HepG2 (cell line): ENCODE measurements at regions not wholly inside any gene's neighbourhood (a gene's known extent, or its start where the extent isn't known, plus 50 kb on each side); places are given as distances from the start of the nearest gene placed in this dataset.

Experiments
- ATAC-seq: fragments of 200-7000 bp; cut with Tn5 transposase; 3 replicates; pipeline ENCODE4 v1.9.1; 2020; ENCODE audit warnings: mild to moderate bottlenecking, moderate library complexity
- BruUV-seq: library from RNA; stranded (reverse); fragments of 400-500 nt; replicated peaks from 2 replicates; lab custom pipeline; 2021; lab: Mats Ljungman, UMichigan
- CTCF ChIA-PET: fragments of 300-600 bp; formaldehyde crosslinking; extraction: SDS; loops from one replicate; lab custom pipeline; 2021; ENCODE audit warnings: low total read pairs, inconsistent platforms, low intra/inter-chr PET ratio; lab: Yijun Ruan, JAX
- POLR2A ChIA-PET: fragments of 350-600 bp; sonication (Branson Sonifier 250); formaldehyde crosslinking; loops from one replicate; lab custom pipeline; 2020; ENCODE audit warnings: antibody characterized with exemption, inconsistent platforms; lab: Yijun Ruan, JAX
- DNase-seq: peaks from one replicate; pipeline ENCODE4 v3.0.0-alpha.2; 2015; ENCODE audit warnings: low spot score
- FAIRE-seq: peaks from 3 replicates; lab custom pipeline; 2011; peaks lifted over from hg19 to GRCh38; lab: Jason Lieb, UNC
- H2AFZ ChIP-seq: one replicate; pipeline ENCODE4 v1.6.1; 2011; ENCODE audit warnings: low read length, inconsistent platforms
- H3K27ac ChIP-seq: fragments of 300-600 bp; 3 replicates; pipeline ENCODE4 v1.8.0; 2011; ENCODE audit warnings: mixed run types, mild to moderate bottlenecking, mixed read lengths, low read length, inconsistent platforms; ENCODE audit not compliant: insufficient read depth; ENCODE audit errors: extremely low read length
- H3K27me3 ChIP-seq, 2 experiments: fragments of 200-600 bp in 1 of 2; 2 replicates in 1 of 2; 3 replicates in 1 of 2; pipeline versions ENCODE4 v1.6.0 to v1.8.0; 2011; ENCODE audit warnings: low read length in 2 of 2, mild to moderate bottlenecking in 2 of 2, moderate library complexity in 2 of 2, inconsistent platforms in 1 of 2; ENCODE audit not compliant: insufficient read depth in 2 of 2, control insufficient read depth in 1 of 2
- H3K36me3 ChIP-seq, 2 experiments: fragments of 200-600 bp in 1 of 2; replicated peaks in 1 of 2; 2 replicates in 1 of 2; 3 replicates in 1 of 2; pipeline versions ENCODE4 v1.5.1 to v1.8.0; 2011; ENCODE audit warnings: low read length in 2 of 2, inconsistent platforms in 1 of 2; ENCODE audit not compliant: insufficient read depth in 2 of 2, control insufficient read depth in 1 of 2
- H3K4me1 ChIP-seq: 2 replicates; pipeline ENCODE4 v1.5.1; 2012; ENCODE audit warnings: low read length, inconsistent platforms; ENCODE audit not compliant: insufficient read depth
- H3K4me2 ChIP-seq: 2 replicates; pipeline ENCODE4 v1.6.0; 2011; ENCODE audit warnings: low read depth, low read length, inconsistent platforms
- H3K4me3 ChIP-seq, 3 experiments: fragments of 200-600 bp in 1 of 3; sonication (generic), shearing (Covaris generic) in 1 of 3; replicated peaks in 1 of 3; 2 replicates each; pipeline ENCODE4 v1.5.1; 2011 to 2016; ENCODE audit warnings: low read length in 3 of 3, inconsistent platforms in 2 of 3, low read depth in 2 of 3, mild to moderate bottlenecking in 2 of 3, control low read depth in 1 of 3, mixed read lengths in 1 of 3; ENCODE audit not compliant: insufficient read depth in 1 of 3
- H3K79me2 ChIP-seq: one replicate; pipeline ENCODE4 v1.6.1; 2011; ENCODE audit warnings: low read length, inconsistent platforms; ENCODE audit not compliant: insufficient read depth
- H3K9ac ChIP-seq: 2 replicates; pipeline ENCODE4 v1.6.0; 2011; ENCODE audit warnings: mild to moderate bottlenecking, low read depth, low read length, inconsistent platforms; ENCODE audit not compliant: insufficient read depth
- H3K9me3 ChIP-seq: 2 replicates; pipeline ENCODE4 v1.5.1; 2012; ENCODE audit warnings: mild to moderate bottlenecking, low read length
- H4K20me1 ChIP-seq: 2 replicates; pipeline ENCODE4 v1.6.0; 2011; ENCODE audit warnings: inconsistent platforms, mild to moderate bottlenecking, low read length, moderate library complexity; ENCODE audit not compliant: insufficient read depth
- ATF7 ChIP-seq, 2 experiments: fragments of 450-650 bp in 1 of 2; sonication (generic) in 1 of 2; formaldehyde crosslinking in 1 of 2; IDR thresholded peaks; 2 replicates each; pipeline versions ENCODE4 v1.4.0 to v1.6.1; 2016 to 2020; ENCODE audit warnings: antibody characterized with exemption in 1 of 2, mild to moderate bottlenecking in 1 of 2, missing genetic modification reagents in 1 of 2
- HDAC2 ChIP-seq: sonication (generic); formaldehyde crosslinking; IDR thresholded peaks from 2 replicates; pipeline ENCODE4 v1.4.0; 2020; ENCODE audit warnings: missing genetic modification reagents
- HOXD1 ChIP-seq: sonication (generic); formaldehyde crosslinking; IDR thresholded peaks from 2 replicates; pipeline ENCODE4 v1.5.0; 2020; ENCODE audit warnings: missing genetic modification reagents
- KDM3A ChIP-seq: IDR thresholded peaks from 2 replicates; pipeline ENCODE4 v1.6.1; 2018; ENCODE audit warnings: low read depth, missing compliant biosample characterization
- MED1 ChIP-seq: sonication (generic); formaldehyde crosslinking; IDR thresholded peaks from 2 replicates; pipeline ENCODE4 v1.4.0; 2020; ENCODE audit warnings: missing genetic modification reagents
- MED8 ChIP-seq: sonication (generic); formaldehyde crosslinking; IDR thresholded peaks from 2 replicates; pipeline ENCODE4 v1.8.1; 2023; ENCODE audit warnings: mild to moderate bottlenecking, missing genetic modification reagents; ENCODE audit not compliant: insufficient replicate concordance
- MEIS1 ChIP-seq: sonication (generic); formaldehyde crosslinking; IDR thresholded peaks from 2 replicates; pipeline ENCODE4 v1.9.0; 2021; ENCODE audit warnings: mild to moderate bottlenecking, missing genetic modification reagents, moderate library complexity, borderline replicate concordance
- NFYB ChIP-seq: sonication (generic); formaldehyde crosslinking; IDR thresholded peaks from 2 replicates; pipeline ENCODE4 v1.4.0; 2020; ENCODE audit warnings: missing genetic modification reagents
- POGZ ChIP-seq: sonication (generic); formaldehyde crosslinking; IDR thresholded peaks from 2 replicates; pipeline ENCODE4 v1.4.0; 2020; ENCODE audit warnings: mild to moderate bottlenecking, missing genetic modification reagents
- TBP ChIP-seq: sonication (generic); formaldehyde crosslinking; IDR thresholded peaks from 2 replicates; pipeline ENCODE4 v1.5.0; 2020; ENCODE audit warnings: missing genetic modification reagents
- ZNF207 ChIP-seq: fragments of 450-650 bp; IDR thresholded peaks from 2 replicates; pipeline ENCODE4 v1.6.1; 2016; ENCODE audit warnings: antibody characterized with exemption, borderline replicate concordance
- ZNF367 ChIP-seq: sonication (generic); formaldehyde crosslinking; IDR thresholded peaks from 2 replicates; pipeline ENCODE4 v1.4.0; 2020; ENCODE audit warnings: missing genetic modification reagents, borderline replicate concordance
- ZNF569 ChIP-seq: sonication (generic); formaldehyde crosslinking; IDR thresholded peaks from 2 replicates; pipeline ENCODE4 v1.5.0; 2020; ENCODE audit warnings: mild to moderate bottlenecking, missing genetic modification reagents, moderate library complexity, borderline replicate concordance
- ZNF749 ChIP-seq: sonication (generic); formaldehyde crosslinking; IDR thresholded peaks from 2 replicates; pipeline ENCODE4 v1.8.0; 2022; ENCODE audit warnings: mild to moderate bottlenecking, missing genetic modification reagents, moderate library complexity, borderline replicate concordance
- WGBS: methylation state at CpG from one replicate; pipeline ENCODE4 v1.1.6; 2017; ENCODE audit warnings: low lambda C conversion rate; 5-methylcytosine and 5-hydroxymethylcytosine counted together
- in situ Hi-C: cut with HindIII; loops from 2 replicates; pipeline ENCODE4 v1.10.0; 2017; ENCODE audit warnings: low pct_unique_long_range_greater_than_20kb; ENCODE audit not compliant: extremely low pct_ligation_motif_present
- intact Hi-C: fragments of 100-400 bp; cut with micrococcal nuclease; formaldehyde crosslinking; loops from one replicate; pipeline ENCODE4 v1.10.0; 2022; ENCODE audit not compliant: unreplicated experiment
- TF ChIP-seq, protein P1 (sequence below): sonication (generic); formaldehyde crosslinking; IDR thresholded peaks from 2 replicates; pipeline ENCODE4 v1.4.0; 2020; ENCODE audit warnings: missing genetic modification reagents, borderline replicate concordance
- TF ChIP-seq, protein P2 (sequence below): sonication (generic); formaldehyde crosslinking; IDR thresholded peaks from 2 replicates; pipeline ENCODE4 v1.5.0; 2020; ENCODE audit warnings: mild to moderate bottlenecking, missing genetic modification reagents, borderline replicate concordance
- TF ChIP-seq, protein P3 (sequence below): sonication (generic); formaldehyde crosslinking; IDR thresholded peaks from 2 replicates; pipeline ENCODE4 v1.4.0; 2020; ENCODE audit warnings: mild to moderate bottlenecking, missing genetic modification reagents
- TF ChIP-seq, protein P4 (sequence below): sonication (generic); formaldehyde crosslinking; IDR thresholded peaks from 2 replicates; pipeline ENCODE4 v1.5.1; 2020; ENCODE audit warnings: missing genetic modification reagents, mild to moderate bottlenecking, borderline replicate concordance

DNA sequence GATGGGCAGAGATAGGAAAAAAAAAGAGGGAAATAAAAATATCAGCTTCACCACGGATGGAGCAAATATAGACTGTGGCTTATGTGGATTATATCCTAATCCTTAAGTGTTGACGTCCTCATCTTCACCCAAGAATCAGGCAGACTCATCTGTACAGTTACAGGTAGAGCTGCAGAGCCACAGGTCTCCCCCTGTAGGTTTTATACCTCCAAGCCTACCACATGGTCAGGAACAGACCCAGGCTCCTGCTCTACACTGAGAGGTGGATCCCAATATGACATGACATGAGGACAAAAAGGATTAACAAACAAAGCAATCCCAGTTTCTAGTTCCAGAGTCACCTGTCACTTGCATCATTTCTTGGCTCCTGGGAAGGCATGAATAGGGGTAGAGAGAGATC is 400.8 kb downstream of the SEMA3D start (continued):
- TF ChIP-seq, protein P1, sequence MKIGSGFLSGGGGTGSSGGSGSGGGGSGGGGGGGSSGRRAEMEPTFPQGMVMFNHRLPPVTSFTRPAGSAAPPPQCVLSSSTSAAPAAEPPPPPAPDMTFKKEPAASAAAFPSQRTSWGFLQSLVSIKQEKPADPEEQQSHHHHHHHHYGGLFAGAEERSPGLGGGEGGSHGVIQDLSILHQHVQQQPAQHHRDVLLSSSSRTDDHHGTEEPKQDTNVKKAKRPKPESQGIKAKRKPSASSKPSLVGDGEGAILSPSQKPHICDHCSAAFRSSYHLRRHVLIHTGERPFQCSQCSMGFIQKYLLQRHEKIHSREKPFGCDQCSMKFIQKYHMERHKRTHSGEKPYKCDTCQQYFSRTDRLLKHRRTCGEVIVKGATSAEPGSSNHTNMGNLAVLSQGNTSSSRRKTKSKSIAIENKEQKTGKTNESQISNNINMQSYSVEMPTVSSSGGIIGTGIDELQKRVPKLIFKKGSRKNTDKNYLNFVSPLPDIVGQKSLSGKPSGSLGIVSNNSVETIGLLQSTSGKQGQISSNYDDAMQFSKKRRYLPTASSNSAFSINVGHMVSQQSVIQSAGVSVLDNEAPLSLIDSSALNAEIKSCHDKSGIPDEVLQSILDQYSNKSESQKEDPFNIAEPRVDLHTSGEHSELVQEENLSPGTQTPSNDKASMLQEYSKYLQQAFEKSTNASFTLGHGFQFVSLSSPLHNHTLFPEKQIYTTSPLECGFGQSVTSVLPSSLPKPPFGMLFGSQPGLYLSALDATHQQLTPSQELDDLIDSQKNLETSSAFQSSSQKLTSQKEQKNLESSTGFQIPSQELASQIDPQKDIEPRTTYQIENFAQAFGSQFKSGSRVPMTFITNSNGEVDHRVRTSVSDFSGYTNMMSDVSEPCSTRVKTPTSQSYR (CRISPR knock-in tag) = no peak
- TF ChIP-seq ZNF569 (CRISPR knock-in tag) (no peak), HOXD1 (CRISPR knock-in tag) (no peak)
- TF ChIP-seq, protein P2, sequence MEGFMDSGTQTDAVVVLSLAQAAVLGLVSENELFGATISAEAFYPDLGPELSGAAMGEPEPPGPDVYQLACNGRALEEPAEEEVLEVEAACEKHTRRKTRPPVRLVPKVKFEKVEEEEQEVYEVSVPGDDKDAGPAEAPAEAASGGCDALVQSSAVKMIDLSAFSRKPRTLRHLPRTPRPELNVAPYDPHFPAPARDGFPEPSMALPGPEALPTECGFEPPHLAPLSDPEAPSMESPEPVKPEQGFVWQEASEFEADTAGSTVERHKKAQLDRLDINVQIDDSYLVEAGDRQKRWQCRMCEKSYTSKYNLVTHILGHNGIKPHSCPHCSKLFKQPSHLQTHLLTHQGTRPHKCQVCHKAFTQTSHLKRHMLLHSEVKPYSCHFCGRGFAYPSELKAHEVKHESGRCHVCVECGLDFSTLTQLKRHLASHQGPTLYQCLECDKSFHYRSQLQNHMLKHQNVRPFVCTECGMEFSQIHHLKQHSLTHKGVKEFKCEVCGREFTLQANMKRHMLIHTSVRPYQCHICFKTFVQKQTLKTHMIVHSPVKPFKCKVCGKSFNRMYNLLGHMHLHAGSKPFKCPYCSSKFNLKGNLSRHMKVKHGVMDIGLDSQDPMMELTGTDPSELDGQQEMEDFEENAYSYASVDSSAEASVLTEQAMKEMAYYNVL (CRISPR knock-in tag) = no peak

DNA sequence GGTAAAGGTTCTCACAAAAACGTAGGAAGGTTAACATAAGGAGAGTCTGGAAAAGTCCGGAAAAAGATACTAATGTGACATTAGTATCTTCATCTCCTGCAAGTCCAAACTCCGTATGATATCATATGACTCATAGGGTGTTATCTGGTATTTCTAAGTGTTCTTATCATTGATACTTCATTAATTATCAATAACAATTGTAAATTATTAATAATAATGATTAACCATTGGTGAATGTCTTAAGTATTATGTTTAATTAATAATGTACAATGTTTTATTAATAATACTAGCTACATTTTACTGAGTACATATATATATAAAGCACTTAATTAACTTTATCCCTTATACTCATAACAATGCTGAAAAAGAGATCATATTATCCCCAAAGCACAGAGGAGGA is 402.4 kb downstream of the SEMA3D start:
- DNase-seq (no peak), ATAC-seq (no peak), FAIRE-seq (no peak)
- H2AFZ ChIP-seq = no peak overlapping the region
- no peaks in the 10 kb centered on the region for H4K20me1 ChIP-seq
- no peaks in the 10 kb centered on the region for H3K36me3 ChIP-seq
- ChIA-PET CTCF (no interaction called here), POLR2A (no interaction called here)
- in situ Hi-C loops = no loop called here
- BruUV-seq = no TSS peak
- H3K79me2 ChIP-seq = no peaks in the 10 kb centered on the region
- H3K27ac ChIP-seq = no peak overlapping the region
- H3K4me2 ChIP-seq = no peak overlapping the region
- WGBS = 13% methylated on average over 3 of the region's 3 CpGs
- intact Hi-C loops = no loop called here
- H3K9ac ChIP-seq = no peak overlapping the region
- no peaks in the 10 kb centered on the region for H3K4me1 ChIP-seq
- no peak overlapping the region for H3K4me3 ChIP-seq
- no peaks in the 10 kb centered on the region for H3K9me3 ChIP-seq
- H3K27me3 ChIP-seq = 0 out of 5 replicates have a peak, but pooled peaks cover 0 to 2% of the 10 kb centered on the region in 2 experiments
- TF ChIP-seq MED1 = no peak
- no peak for TF ChIP-seq HDAC2
- no peak for TF ChIP-seq MED8
- no peak for TF ChIP-seq MEIS1 (CRISPR knock-in tag)
- TF ChIP-seq, protein P3, sequence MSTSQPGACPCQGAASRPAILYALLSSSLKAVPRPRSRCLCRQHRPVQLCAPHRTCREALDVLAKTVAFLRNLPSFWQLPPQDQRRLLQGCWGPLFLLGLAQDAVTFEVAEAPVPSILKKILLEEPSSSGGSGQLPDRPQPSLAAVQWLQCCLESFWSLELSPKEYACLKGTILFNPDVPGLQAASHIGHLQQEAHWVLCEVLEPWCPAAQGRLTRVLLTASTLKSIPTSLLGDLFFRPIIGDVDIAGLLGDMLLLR = no peak
- TF ChIP-seq, protein P4, sequence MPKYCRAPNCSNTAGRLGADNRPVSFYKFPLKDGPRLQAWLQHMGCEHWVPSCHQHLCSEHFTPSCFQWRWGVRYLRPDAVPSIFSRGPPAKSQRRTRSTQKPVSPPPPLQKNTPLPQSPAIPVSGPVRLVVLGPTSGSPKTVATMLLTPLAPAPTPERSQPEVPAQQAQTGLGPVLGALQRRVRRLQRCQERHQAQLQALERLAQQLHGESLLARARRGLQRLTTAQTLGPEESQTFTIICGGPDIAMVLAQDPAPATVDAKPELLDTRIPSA = no peak
- no peak for TF ChIP-seq TBP
- TF ChIP-seq ATF7 (IDR thresholded peaks at IDR 0.05) = no peak
- no peak for TF ChIP-seq ATF7 (CRISPR knock-in tag; IDR thresholded peaks at IDR 0.05)
- no peak for TF ChIP-seq POGZ (CRISPR knock-in tag)
- no peak for TF ChIP-seq KDM3A (CRISPR knock-in tag)
- no peak for TF ChIP-seq ZNF749 (CRISPR knock-in tag)
- no peak for TF ChIP-seq NFYB (CRISPR knock-in tag)
- no peak for TF ChIP-seq ZNF367 (CRISPR knock-in tag)
- no peak for TF ChIP-seq ZNF207
